Fibroblast of villous mesenchyme (primary cell): ENCODE measurements at regions not wholly inside any gene's neighbourhood (a gene's known extent, or its start where the extent isn't known, plus 50 kb on each side); places are given as distances from the start of the nearest gene placed in this dataset.

ENCODE experiments used
- DNase-seq: peaks from one replicate; pipeline ENCODE4 v3.0.0-alpha.2; 2010; ENCODE audit warnings: low read depth
- H3K4me3 ChIP-seq: 2 replicates; pipeline ENCODE4 v1.5.1; 2011; ENCODE audit warnings: low read depth, mild to moderate bottlenecking, low read length
- CTCF ChIP-seq: IDR thresholded peaks from 2 replicates; pipeline ENCODE4 v1.5.1; 2012; ENCODE audit warnings: low read depth, mild to moderate bottlenecking, low read length; ENCODE audit not compliant: insufficient read depth

GRCh38 chr2:217438821-217439220 is 564.0 kb downstream of the TNS1 start:
- no peak for DNase-seq
- no peak for TF ChIP-seq CTCF
- no peak overlapping the region for H3K4me3 ChIP-seq

GRCh38 chr2:217438136-217438535 is 564.7 kb downstream of the TNS1 start:
- DNase-seq, result no peak
- TF ChIP-seq CTCF, result no peak
- H3K4me3 ChIP-seq, result no peak overlapping the region

- no peak overlapping the region for H3K4me3 ChIP-seq
- TF ChIP-seq CTCF, result no peak
- no peak for DNase-seq
These were observed 565.4 kb downstream of the TNS1 start for GRCh38 chr2:217437290-217437870.

- no peak for TF ChIP-seq CTCF
- no peak for DNase-seq
- H3K4me3 ChIP-seq, result no peak overlapping the region
These were observed 566.4 kb downstream of the TNS1 start for GRCh38 chr2:217436386-217436785.

GRCh38 chr2:217434180-217434975 is 568.4 kb downstream of the TNS1 start:
- TF ChIP-seq CTCF, result no peak
- DNase-seq, result peak; percentile 99
- peak overlapping the region; percentile 32 for H3K4me3 ChIP-seq

GRCh38 chr2:217433522-217433921 is 569.3 kb downstream of the TNS1 start:
- no peak for TF ChIP-seq CTCF
- DNase-seq, result peak; percentile 66
- H3K4me3 ChIP-seq, result peak overlapping the region; percentile 0
